ENCODE measurements at regions not wholly inside any gene's neighbourhood (a gene's known extent, or its start where the extent isn't known, plus 50 kb on each side); places are given as distances from the start of the nearest gene placed in this dataset.

DNA sequence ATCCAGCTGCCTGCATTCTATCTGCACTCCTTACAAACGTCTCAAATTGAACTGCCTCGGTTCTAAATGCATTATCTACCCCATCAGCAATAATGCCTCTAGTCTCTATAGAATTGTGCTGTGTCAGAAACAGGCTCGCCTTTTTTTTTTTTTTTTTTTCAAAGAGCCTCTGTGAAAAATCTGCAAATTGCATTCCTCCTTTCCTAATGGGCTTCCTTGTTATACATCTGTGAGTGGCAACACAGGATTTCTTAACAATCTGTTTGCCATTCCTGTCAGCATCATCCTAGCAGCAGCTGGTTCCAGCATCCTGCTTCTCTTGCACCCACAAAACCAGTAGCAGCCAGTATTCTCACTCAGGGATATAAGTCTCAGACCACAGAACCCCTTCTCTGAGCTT, 413.5 kb upstream of the SEMA3D start:
- no peak for TF ChIP-seq ZFX (IDR thresholded peaks at IDR 0.05; ENCODE audit: borderline replicate concordance)
- TF ChIP-seq CTCF (IDR thresholded peaks at IDR 0.05): no peak
- H3K27ac ChIP-seq: no peak overlapping the region

DNA sequence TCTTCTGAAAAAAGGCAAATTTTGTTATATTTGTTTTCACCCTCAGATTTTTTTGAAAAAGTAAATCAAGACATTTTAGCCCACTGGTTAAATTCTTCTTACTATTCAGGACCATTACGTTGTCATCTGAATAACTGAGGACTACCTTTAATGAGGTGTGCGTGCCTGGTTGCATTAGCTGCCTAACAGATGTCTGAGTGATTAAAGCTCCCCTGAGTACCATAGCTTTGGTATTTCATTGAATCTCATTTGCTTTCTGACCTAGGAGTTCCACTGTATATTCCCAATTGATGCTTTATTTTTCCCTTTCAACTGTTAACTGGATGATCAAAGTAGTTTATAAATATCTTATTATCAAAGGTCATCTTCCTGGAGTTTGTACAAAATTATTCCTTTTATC, 410.0 kb upstream of the SEMA3D start:
- H3K27ac ChIP-seq: no peak overlapping the region
- TF ChIP-seq ZFX (IDR thresholded peaks at IDR 0.05; ENCODE audit: borderline replicate concordance) (no peak), CTCF (IDR thresholded peaks at IDR 0.05) (no peak)

- H3K27ac ChIP-seq: no peak overlapping the region
- no peak for TF ChIP-seq ZFX (IDR thresholded peaks at IDR 0.05; ENCODE audit: borderline replicate concordance)
- TF ChIP-seq CTCF (IDR thresholded peaks at IDR 0.05): no peak
These were observed 408.9 kb upstream of the SEMA3D start for GRCh38 chr7:85595750-85596178.

DNA sequence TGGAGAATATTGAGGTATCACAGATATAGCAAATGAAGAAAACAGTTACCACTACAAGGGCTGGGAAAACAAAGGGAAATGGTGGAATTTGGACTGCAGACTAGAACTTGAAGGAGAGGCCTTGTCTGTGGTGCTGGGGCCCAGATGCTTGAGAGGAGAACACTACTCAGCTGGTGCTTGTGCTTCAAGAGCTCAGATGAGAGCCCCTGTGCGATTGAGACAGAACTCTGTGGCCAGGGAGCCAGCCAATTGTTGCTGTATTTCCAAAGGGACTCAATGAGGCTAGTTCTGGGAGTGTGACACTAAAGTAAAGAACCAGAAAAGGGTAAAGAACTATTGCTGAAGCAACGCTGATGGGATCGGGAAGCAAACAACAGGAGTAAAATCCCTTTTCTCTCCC, 406.5 kb upstream of the SEMA3D start:
- H3K27ac ChIP-seq: no peak overlapping the region

GRCh38 chr7:85587785-85588184, 400.9 kb upstream of the SEMA3D start:
- no peak overlapping the region for H3K27ac ChIP-seq
- TF ChIP-seq ZFX (IDR thresholded peaks at IDR 0.05; ENCODE audit: borderline replicate concordance) (no peak), CTCF (IDR thresholded peaks at IDR 0.05) (no peak)

More for the DNA sequence above, 406.5 kb upstream of the SEMA3D start:
- TF ChIP-seq ZFX (IDR thresholded peaks at IDR 0.05; ENCODE audit: borderline replicate concordance) (no peak), CTCF (IDR thresholded peaks at IDR 0.05) (no peak)

- TF ChIP-seq ZFX (IDR thresholded peaks at IDR 0.05; ENCODE audit: borderline replicate concordance) (no peak), CTCF (IDR thresholded peaks at IDR 0.05) (no peak)
- no peak overlapping the region for H3K27ac ChIP-seq
These were observed 399.2 kb upstream of the SEMA3D start for GRCh38 chr7:85586091-85586490.

DNA sequence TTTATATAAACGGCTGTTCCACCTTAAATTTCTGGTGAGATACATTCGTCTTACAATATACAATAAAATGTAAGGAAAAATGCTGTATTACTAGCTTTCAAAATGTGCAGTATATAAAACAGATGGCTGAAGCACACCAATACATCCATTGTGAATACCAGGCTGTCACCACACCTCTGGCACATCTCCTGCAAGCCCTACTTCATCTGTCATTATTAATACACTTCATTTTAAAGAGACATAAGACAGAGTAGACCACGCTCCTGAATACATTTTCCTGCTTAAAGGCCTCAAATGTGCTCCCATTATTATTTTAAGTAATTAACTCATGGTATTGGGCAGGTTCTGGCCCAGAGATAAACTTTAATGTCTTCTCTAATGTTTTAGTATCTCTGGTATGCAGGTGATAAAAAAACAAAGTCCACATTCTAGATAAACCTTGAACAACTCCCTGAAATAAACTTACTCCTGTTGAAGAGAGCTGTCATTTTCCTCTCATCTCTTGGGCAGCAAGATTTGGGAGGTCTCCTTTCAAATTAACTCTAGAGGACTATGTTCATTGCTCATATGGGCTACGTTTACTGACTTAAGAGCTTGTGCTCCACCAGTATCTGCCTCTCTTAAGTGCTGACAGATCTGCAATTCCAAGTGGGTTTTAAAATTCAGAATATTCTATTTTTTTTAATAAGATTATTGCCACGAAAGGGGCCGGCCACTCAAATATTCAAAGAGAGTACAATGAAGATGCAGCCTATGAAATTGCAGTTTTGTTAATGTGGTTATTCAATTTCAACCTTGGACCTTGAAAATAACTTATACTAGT, 396.5 kb upstream of the SEMA3D start:
- TF ChIP-seq ZFX (IDR thresholded peaks at IDR 0.05; ENCODE audit: borderline replicate concordance) (no peak), CTCF (IDR thresholded peaks at IDR 0.05) (no peak)
- H3K27ac ChIP-seq: no peak overlapping the region
